ENCODE measurements at regions not wholly inside any gene's neighbourhood (a gene's known extent, or its start where the extent isn't known, plus 50 kb on each side); places are given as distances from the start of the nearest gene placed in this dataset.
"Not testable (repeated sequence)": the region's sequence is repeated elsewhere in the genome, so short reads cannot be mapped to it uniquely, and the experiment has no call there.

DNA sequence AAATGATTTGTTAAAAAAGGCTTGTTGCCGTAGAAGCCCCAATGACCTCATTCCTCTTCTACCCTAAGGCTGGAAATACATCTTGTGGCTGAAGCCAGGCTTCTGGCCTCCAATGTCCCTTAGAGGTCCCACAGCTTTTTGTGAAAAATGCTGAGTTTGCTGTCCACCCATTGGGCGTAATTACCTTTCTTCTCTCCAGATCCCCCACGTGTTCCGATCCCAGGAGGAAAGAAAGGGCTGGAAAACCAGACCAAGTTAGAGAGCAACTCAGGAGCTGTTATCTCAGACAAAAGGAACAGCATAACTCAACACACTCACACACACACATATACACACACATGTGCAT, 154.2 kb downstream of the MIAT start:
- no peak for DNase-seq

DNA sequence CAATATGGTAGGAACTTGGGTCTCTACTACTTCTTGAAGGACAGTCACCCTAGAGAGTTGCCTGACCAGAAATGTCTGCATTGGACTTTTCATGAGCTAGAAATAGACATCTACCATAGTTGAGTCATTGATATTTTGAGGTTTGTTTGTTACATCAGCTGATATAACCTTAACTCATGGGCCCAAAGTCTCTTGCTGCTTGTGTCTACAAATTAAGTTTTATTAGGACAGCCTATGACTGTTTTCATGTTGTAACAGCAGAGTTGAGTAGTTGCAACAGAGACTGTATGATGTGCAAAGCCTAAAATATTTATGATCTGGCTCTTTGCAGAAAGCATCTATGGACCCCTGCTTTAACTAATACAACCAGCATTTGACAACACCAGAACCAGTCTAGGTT, 155.3 kb downstream of the MIAT start:
- no peak for DNase-seq

DNA sequence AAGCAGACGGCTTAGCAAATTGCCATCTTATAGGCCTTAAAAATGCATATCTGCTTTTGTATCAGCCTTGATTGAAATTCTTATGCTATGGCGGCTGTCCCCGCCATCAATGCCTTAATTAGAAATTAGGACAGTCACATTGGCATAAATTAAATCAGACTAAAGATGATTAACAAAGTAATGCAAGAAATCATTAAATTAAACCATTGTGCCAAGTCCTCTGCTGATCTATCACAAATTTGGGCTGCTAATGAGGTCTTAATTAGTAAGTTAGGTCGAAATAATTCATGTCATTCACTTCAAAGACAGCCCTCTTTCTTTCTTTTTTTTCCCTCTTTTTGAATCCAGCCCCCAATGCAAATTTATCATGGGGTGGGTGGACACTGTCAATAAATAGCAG, 159.3 kb downstream of the MIAT start:
- no peak for DNase-seq

DNA sequence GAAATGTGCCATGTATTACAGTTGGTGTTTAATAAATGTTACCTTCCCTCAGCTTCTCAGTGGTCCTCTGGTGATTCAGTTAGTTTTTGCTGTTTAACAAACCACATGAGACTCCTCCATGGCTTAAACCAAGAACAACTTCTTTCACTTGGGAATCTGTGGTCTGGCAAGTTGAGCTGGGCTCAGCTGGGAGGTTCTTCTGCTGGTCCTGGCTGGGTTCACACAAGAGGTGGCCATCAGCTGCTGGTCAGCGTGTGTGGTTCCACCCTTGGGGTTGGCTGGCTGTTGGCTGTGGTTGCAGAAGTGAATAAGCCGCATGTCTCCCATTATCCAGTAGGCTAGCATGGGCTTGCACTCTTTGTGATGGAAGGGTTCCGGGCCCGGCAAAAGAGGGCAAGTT, 160.5 kb downstream of the MIAT start:
- no peak for DNase-seq

DNA sequence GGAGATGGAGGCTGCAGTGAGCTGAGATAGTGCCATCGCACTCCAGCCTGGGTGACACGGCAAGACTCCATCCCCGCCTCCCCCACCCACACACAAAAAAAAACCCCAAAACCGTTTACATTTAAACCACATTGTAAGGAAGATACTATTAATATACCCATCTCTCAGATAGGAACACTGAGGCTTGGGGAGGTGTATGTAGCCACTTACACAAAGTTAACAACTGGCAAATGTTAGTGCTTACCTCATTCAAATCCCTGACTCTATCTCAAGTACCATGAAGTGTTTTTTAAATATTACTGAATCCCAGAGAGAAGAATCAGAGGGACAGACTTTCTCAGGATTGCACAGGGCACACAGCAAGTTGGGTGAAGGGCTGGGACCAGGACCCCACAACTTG, 164.5 kb downstream of the MIAT start:
- DNase-seq, result no peak

DNA sequence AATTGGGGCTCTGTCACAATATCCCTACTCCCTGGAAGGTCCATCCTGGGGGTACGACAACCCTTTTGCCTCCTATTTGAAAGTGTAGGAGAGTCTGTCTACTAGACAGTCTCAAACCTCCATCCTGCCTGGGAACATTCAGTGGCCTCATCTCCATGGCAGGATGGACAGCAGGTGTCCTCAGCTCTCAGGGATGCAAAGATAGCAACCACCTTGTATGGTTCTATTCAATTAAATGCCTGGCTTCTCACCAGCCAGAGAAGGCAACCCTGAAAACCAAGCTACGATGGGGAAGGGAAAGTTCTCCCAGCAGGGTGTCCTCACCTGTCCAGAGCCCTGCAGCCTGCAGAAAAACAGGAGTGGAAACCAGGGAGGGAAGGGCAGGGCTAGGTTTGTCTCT, 164.9 kb downstream of the MIAT start:
- DNase-seq, result no peak

DNA sequence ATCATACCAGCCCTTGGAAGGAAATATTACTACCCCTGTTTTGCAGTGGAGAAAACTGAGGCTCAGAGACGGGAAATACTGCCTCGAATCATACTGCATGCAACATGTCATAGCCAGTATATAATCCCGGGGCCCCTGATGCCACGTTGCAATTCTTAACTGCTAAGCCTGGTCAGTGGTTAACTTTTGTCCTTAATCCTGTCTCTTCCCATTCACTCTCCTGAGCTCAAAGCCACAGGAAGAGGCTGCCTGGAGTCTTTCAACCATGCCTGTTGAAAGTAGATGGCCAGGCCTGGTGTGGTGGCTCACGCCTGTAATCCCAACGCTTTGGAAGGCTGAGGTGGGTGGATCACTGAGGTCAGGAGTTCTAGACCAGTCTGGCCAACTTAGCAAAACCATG, 166.6 kb downstream of the MIAT start:
- DNase-seq, result no peak

DNA sequence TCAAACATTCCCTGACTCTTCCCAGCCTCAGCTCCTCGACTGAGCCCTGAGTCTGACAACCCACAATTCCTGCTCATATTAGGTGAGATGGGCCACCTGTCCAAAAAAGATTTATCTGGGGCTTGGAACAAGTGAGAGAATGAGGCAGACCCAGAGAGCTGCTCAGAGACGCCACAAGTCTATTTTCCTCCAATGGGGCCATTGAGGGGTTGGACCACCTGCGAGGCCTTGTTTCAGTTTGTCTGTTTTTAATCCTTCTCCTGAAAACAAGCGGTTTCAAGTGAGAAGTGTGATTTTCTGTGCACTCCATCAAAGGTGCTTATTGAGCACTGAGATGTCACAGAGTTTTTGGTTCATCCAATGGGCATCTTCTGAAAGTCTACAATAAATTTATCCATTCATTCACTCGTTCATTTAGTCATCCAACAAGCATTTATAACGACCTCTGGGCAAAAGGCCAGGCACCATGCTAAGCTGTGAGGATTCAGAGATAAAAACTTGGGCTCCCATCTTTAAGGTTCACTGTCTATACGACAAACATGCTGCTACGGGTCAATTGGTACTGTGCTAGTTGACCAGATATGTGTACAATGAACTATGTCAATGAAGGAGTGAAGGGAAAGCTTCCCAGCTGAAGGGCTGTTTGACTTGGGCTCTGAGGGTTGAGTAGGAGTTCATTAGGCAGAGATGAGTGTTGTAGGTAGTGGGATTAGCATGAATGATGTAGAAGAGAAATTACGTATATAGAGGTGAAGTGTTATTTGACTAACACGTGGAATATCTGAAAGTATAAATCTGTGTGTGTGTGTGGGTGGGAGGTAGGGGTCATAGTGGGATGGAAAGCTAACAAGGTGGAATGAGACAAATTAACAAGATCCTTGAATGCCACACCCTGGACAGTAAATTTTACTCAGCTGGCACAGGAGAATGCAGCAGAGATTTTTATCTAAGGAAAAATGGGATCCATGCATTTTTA, 168.9 kb downstream of the MIAT start:
- DNase-seq, result no peak

DNA sequence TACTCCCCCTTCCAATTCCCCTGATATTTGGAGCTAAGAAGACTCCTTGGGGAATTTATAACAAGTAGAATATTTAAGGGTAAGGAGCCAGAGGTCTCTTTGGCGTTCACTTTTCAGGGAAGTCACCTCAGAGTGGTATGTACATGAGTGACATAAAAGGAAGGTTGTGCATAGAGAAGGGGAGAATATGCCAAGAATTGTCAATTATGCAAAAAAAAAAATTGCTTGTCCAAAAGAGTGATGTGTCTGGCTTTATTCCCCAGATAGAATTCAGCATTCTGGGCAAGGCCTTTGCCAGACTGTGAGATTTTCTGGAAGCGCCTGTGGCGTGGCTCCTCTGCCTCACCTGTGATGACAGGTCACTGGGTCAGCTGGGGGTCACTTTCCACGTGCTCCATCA, 170.2 kb downstream of the MIAT start:
- DNase-seq, result no peak

DNA sequence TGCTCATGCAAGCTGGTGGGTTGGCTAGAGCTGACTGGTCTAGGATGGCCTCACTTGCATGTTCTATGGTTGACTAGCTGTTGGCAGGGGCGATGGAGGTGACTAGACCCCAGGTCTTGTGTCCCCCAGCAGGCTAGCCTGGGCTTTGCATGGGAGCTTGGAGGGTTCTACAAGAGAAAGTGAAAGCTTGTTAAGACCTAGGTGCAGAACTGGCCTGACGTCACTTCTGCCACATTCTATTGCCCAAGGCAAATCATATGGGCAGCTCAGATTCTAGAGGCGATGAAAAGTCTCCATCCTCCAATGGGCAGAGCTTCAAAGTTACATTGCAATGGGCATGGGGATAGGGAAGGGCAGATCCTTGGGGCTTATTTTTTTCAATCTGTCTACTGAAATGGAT, 170.9 kb downstream of the MIAT start:
- no peak for DNase-seq

DNA sequence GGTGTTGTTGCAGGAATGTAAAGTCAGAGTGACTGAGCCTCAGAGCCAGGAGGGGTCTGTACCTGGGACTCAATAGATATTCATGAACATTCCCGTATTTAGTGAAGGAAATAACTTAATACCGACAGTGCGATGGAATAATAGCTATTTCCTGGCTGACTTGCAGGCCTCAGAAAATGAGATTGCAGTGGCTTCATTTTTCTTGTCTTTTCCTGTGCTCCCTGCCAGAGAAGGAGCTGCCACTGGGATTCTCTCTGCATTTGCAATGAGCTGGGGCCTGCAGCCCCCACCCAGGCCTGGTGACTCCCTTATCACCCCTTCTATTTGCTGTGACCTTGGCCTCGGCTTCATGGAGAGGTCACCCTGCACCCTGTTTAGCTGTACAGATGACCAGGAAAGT, 173.4 kb downstream of the MIAT start:
- no peak for DNase-seq

DNA sequence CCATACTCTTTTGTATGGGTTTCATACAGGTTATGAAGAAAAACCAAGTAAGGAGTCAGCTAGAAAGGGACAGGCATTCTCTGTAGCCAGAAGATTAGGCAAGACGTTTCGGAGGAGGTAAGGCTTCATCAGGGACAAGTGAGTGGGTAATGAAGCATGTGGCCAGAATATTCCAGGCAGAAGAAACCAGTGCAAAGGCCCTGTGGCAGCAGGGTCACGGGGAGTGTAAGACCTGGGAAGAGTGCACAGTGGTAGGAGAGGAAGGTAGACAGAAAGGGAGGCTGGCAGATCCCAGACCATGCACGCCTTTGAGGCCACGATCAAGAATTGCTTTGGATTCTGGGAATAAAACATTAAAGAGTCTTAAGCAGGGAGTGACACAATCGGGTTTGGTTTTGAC, 177.6 kb downstream of the MIAT start:
- DNase-seq, result no peak

DNA sequence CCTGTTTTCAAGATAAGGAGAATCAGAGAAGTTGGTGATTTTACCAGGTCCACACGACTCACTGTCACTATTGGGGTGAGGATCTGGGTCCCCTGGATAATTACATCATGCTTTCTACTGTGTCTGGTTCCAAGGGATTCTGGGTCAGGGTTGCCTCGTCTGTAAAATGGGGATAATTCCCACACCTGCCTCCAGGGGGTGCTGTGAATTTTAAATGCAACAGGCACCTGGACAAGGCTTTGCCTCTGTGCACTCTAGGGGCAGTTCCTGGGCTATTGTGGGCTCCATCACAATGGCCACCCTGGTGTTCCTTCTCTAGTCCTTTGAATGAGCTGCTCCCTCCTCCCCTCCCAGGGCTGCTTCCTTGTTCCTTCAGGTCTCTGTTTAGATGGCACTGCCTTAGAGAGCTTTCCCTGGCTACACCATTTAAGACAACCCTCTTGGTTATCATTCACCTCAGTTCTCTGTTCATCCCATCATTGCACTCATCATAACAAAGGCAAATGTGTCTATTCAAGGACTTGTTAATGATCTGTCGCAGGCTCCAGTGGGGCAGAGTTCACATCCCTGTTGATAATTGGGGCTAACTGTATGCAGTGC, 178.6 kb downstream of the MIAT start:
- peak; percentile 84 for DNase-seq

DNA sequence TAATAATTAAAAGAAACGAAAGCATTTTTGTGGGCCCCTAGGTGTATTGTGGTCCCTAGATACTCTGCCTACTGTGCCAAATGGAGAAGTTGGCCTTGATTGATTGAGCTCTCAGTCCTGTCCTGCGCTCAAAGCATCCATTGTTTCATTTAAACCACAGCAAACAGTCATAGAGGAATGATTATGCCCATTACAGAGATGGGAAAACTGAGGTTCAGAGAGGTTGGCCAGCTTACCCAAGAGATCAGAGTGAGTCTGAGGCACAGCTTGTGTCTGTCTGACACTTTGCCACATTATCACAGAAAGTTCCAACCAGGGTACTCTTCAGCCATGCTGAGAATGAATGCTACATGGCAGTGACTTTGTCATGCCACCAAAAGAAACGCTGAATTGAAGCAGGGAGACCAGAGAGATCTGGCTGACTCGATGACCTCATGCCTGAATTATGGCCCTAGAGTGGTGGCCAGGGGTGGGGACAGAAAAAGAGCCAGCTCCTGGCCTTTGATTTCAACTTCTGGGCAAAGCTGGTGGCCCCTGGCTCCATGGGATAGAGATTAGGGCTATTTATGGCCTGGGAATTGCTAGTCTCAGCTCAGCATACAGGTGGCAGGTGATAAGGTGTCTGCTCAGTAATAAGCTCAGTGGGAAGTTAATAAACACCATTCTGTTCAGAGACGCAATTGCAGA, 180.5 kb downstream of the MIAT start:
- DNase-seq, result no peak

DNA sequence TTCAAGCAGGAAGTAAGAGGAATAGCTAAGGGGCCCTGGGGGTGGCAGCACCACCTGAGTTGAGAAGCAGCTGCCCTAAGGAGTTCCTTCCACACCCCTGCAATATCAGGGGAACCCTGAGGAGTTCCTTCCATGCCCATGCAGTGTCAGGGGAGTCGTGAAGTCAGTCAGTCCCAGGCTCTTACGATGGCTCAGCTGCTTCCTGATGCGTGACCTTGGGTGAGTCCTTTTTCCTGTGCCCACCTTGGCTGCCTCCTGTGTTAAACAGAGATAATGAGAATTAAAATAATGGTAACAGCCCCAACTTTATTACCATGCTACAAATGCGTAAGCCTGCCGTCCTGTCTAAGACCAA, 181.1 kb downstream of the MIAT start:
- DNase-seq, result no peak

DNA sequence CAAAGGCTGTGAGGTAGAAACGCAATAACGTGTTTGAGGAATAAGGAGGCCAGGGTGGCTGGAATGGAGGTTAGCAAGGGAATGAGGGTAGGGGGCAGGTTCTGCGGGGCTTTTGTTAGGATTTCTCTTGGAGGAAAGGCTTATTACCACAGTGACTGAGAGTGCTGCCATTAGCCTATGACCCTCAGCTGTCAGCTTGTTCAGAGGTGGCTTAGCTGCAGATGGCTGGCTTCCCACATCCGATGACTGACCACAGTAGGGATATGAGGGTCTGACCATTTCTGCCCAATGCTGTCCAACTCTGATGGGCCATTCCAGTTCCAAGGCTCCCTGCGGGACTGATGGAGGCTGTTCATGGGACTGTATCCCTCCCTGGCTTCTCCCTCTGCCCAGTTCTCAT, 181.8 kb downstream of the MIAT start:
- DNase-seq, result no peak

DNA sequence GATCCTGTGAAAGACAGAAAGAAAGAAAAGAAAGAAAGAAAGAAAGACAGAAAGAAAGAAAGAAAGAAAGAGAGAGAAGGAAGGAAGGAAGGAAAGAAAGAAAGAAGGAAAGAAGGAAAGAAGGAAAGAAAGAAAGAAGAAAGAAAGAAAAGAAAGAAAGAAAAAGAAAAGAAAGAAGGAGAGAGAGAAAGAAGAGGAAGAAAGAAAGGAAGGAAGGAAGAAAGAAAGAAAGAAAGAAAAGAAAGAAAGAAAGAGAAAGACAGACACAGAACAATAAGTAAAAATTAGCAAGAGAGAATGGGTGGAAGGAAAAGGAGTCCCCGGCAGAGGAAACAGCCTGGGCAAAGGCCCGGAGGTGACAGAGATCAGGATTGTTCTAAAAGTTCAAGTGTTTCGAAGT, 183.4 kb downstream of the MIAT start:
- DNase-seq, result not testable (repeated sequence)

DNA sequence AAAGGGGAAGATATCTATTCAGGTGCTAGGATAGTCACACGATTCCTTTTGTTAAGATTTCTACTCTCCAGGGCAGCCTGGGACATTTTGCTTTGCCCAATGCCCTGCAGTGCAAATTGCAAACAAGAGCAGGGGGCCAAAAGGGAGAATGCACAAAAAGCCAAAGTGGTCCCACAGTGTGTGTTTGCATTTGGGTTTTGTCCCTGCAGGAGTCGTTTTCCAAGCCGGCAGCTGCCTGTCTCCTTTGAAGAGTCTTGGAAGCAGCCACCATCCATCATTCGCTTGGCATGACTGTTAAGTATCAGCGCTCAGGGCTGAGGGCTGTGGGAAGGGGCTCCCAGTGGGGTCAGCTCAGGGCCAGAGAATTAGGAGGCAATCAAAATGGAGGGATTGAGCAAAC, 184.7 kb downstream of the MIAT start:
- no peak for DNase-seq

DNA sequence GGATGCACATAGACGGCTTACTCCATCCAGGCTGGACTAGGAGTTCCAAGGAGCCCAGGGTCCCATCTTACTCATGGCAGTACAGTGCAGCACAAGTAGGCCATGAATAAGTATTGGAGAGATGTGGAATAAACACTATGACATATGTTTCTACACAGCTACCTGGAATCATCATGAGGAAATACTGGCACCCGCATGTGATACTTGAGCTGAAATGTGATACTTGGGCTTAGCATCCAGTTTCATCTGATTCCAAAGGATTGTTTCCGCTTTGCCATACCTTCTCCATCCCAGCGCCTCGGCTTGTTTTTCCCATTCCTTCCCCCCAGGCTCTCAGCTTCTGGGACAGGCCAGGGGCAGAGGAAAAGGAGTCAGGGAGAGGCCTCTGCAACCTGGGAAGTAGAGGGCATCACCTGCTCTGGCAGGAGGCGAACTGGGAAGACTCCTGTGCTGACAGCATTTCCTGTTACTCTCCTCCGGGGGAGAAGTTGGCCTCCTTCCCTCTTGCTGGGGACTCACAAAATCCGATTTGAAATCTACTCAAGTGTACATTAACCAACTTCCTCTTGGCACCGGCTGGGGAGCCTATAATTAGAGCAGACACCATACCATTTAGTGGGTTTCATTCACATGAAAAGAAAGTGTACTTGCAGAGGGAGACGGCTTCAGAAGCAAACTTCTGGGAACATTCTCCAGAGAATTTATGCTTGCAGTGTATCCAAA, 187.8 kb downstream of the MIAT start:
- DNase-seq, result no peak

DNA sequence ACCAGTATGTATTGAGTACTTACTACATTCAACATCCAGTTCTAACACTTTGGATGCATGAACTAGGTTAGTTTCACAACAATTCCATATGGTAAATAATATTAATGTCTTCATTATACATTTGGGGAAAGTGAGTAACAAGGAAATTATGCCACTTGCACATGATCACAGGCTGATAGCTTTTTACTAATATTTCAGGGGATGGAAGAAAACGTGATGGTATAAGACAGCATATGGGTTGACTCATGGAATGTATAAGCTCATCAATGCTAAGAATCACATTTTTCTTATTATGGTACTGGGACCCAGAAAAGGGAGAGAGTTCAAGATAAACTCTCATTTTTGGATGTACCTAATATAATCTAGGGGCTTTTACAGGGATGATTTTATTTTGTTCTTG, 188.7 kb downstream of the MIAT start:
- no peak for DNase-seq

DNA sequence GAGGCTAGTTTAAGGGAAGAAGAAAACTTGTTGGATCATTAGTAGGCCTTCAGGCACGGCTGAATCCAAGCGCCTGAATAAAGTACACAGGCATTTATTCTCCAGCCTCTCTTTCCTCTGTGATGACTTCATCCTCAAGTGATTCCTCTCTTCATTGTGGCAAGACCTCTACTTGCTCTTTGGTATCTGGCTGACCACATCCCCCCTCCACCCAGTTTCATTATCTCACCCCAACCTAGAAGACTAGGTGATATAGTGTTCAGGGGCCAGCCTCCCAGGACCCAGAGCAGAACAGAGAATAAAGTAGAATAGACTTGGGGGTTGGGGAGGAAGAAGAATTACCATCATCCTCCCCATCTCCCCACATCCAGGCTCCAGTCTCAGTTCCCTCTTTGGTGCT, 189.3 kb downstream of the MIAT start:
- DNase-seq, result no peak

DNA sequence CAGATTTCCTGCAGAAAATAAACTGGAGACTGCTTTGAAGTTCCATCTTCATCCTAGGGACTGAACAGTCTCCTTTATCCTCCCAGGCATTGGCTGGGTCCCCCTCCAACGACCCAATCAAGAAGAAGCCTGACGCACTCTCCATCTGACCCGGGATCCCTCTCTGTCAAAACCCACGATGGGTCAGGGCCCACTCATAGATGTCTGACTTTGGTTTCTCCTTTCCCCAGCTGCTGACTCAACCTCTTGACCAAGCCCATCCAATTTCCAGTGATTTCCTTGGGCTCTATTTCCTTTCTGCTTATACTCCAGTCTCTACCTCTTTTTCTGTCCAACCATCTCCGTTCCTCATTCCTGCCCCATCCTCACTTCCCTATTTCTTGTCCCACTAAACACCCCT, 189.7 kb downstream of the MIAT start:
- DNase-seq, result no peak

DNA sequence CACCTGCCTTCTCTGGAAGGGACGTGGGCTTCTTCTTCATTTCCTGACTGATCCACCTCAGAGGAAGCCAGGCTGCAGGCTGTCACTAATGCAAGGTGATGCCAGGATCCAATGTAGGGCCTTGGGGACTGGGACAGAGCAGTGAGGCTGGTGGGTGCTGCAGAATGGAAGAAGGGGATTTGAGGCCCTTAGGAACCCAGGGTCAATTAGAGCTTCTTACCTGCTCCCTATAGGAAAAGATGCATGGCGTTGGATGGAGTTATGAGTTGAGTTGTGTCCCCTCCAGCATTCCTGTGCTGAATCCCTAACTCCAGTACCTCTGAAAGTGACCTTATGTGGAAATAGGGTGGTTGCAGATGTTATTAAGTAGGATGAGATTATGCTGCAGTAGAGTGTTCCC, 190.4 kb downstream of the MIAT start:
- DNase-seq, result no peak
